Hepatocyte (in vitro differentiated cells): ENCODE measurements at regions not wholly inside any gene's neighbourhood (a gene's known extent, or its start where the extent isn't known, plus 50 kb on each side); places are given as distances from the start of the nearest gene placed in this dataset.

Source experiments
- EZH2phosphoT487 ChIP-seq: fragments of 200-600 bp; sonication (generic); IDR thresholded peaks from one replicate; pipeline ENCODE4 v1.6.1; 2018; ENCODE audit warnings: antibody characterized with exemption, mild to moderate bottlenecking, low read depth, moderate library complexity; ENCODE audit not compliant: unreplicated experiment, severe bottlenecking
- TF ChIP-seq, protein P1 (sequence below): fragments of 200-600 bp; sonication (generic); IDR thresholded peaks from 2 replicates; pipeline ENCODE4 v1.5.1; 2016; ENCODE audit warnings: antibody characterized with exemption, mild to moderate bottlenecking; ENCODE audit not compliant: poor library complexity

DNA sequence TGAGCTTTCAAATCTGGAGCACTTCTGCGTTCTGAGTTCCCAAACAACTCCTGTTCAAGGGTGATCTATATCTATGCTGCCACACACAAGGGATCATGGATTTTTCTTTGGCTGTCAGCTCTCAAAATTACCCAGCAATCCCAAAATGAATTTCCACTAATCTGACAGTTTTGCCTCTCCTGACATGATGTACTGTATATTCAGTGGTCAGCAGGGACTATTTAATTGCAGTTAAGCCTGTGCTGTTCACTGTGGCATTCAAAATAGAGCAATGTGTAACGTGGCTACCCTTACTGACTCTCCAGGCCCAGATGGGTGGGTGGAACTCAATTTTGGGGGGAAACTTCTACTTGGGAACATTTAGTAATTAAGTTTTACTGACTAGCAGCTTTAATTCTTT lies 283.8 kb upstream of the TSHZ2 start:
- TF ChIP-seq, protein P1, sequence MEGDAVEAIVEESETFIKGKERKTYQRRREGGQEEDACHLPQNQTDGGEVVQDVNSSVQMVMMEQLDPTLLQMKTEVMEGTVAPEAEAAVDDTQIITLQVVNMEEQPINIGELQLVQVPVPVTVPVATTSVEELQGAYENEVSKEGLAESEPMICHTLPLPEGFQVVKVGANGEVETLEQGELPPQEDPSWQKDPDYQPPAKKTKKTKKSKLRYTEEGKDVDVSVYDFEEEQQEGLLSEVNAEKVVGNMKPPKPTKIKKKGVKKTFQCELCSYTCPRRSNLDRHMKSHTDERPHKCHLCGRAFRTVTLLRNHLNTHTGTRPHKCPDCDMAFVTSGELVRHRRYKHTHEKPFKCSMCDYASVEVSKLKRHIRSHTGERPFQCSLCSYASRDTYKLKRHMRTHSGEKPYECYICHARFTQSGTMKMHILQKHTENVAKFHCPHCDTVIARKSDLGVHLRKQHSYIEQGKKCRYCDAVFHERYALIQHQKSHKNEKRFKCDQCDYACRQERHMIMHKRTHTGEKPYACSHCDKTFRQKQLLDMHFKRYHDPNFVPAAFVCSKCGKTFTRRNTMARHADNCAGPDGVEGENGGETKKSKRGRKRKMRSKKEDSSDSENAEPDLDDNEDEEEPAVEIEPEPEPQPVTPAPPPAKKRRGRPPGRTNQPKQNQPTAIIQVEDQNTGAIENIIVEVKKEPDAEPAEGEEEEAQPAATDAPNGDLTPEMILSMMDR: no peak
- TF ChIP-seq EZH2phosphoT487: no peak
